WTC11 (cell line): ENCODE measurements at regions not wholly inside any gene's neighbourhood (a gene's known extent, or its start where the extent isn't known, plus 50 kb on each side); places are given as distances from the start of the nearest gene placed in this dataset.

Source experiments
- CTCF ChIP-seq: fragments of 200-600 bp; IDR thresholded peaks from 2 replicates; pipeline ENCODE4 v1.8.0; 2022; ENCODE audit warnings: antibody characterized with exemption
- EMX1 ChIP-seq: fragments of 250-450 bp; sonication (Bioruptor Pico); IDR thresholded peaks from 2 replicates; pipeline ENCODE4 v1.8.0; 2021; ENCODE audit warnings: mild to moderate bottlenecking
- ESRRA ChIP-seq: sonication (generic); formaldehyde crosslinking; IDR thresholded peaks from 2 replicates; pipeline ENCODE4 v1.8.1; 2022; ENCODE audit warnings: mild to moderate bottlenecking, missing genetic modification reagents, borderline replicate concordance
- ETV6 ChIP-seq: sonication (generic); formaldehyde crosslinking; IDR thresholded peaks from 2 replicates; pipeline ENCODE4 v1.8.1; 2022; ENCODE audit warnings: mild to moderate bottlenecking, missing genetic modification reagents
- FOXK1 ChIP-seq: sonication (generic); formaldehyde crosslinking; IDR thresholded peaks from 2 replicates; pipeline ENCODE4 v1.8.0; 2022; ENCODE audit warnings: mild to moderate bottlenecking, moderate library complexity, missing genetic modification reagents
- MAX ChIP-seq: sonication (generic); formaldehyde crosslinking; IDR thresholded peaks from 2 replicates; pipeline ENCODE4 v1.8.0; 2022; ENCODE audit warnings: mild to moderate bottlenecking, missing genetic modification reagents
- MXD4 ChIP-seq: fragments of 250-450 bp; sonication (Bioruptor Pico); IDR thresholded peaks from 2 replicates; pipeline ENCODE4 v1.8.0; 2021; ENCODE audit warnings: mild to moderate bottlenecking, moderate library complexity, borderline replicate concordance
- NFYB ChIP-seq: sonication (generic); formaldehyde crosslinking; conservative IDR thresholded peaks from 2 replicates; pipeline ENCODE4 v1.8.0; 2022; ENCODE audit warnings: low read depth, missing genetic modification reagents
- SMAD3 ChIP-seq: sonication (generic); formaldehyde crosslinking; IDR thresholded peaks from 2 replicates; pipeline ENCODE4 v1.8.0; 2022; ENCODE audit warnings: missing genetic modification reagents, mild to moderate bottlenecking, borderline replicate concordance
- TP53 ChIP-seq: sonication (generic); formaldehyde crosslinking; IDR thresholded peaks from 2 replicates; pipeline ENCODE4 v1.8.1; 2023; ENCODE audit warnings: mild to moderate bottlenecking, missing genetic modification reagents
- ZNF121 ChIP-seq: sonication (generic); formaldehyde crosslinking; IDR thresholded peaks from 2 replicates; pipeline ENCODE4 v1.8.0; 2023; ENCODE audit warnings: missing genetic modification reagents
- ZNF425 ChIP-seq: fragments of 250-450 bp; sonication (Bioruptor Pico); conservative IDR thresholded peaks from 2 replicates; pipeline ENCODE4 v1.9.0; 2021; ENCODE audit warnings: mild to moderate bottlenecking
- ZNF532 ChIP-seq: fragments of 250-450 bp; sonication (Bioruptor Pico); IDR thresholded peaks from 2 replicates; pipeline ENCODE4 v1.9.0; 2021; ENCODE audit warnings: mild to moderate bottlenecking, borderline replicate concordance

- TF ChIP-seq EMX1 (CRISPR knock-in tag) (no peak), CTCF (no peak), MAX (CRISPR knock-in tag) (no peak), NFYB (CRISPR knock-in tag) (no peak), ZNF121 (CRISPR knock-in tag) (no peak), SMAD3 (CRISPR knock-in tag) (no peak), ETV6 (CRISPR knock-in tag) (no peak), TP53 (no peak), ZNF532 (no peak), ESRRA (no peak), MXD4 (CRISPR knock-in tag) (no peak), ZNF425 (CRISPR knock-in tag) (no peak), FOXK1 (CRISPR knock-in tag) (no peak)
Measured at GRCh38 chr2:239589270-239589825, 188.5 kb upstream of the HDAC4 start.
